ENCODE measurements at regions not wholly inside any gene's neighbourhood (a gene's known extent, or its start where the extent isn't known, plus 50 kb on each side); places are given as distances from the start of the nearest gene placed in this dataset.

- Histone ChIP-seq H3K4me2 (no peak overlapping the region), H3K27ac (no peak overlapping the region), H3K36me3 (replicated peaks; ENCODE audit: insufficient read depth, low read depth) (no peaks in the 10 kb centered on the region), H4K20me1 (ENCODE audit: insufficient read depth, poor library complexity, severe bottlenecking) (no peaks in the 10 kb centered on the region), H3K27me3 (no peaks in the 10 kb centered on the region), H3K9me2 (replicated peaks; ENCODE audit: insufficient read depth) (no peaks in the 10 kb centered on the region), H3K4me1 (ENCODE audit: insufficient read depth) (peaks cover 9% of the 10 kb centered on the region), H3K79me2 (no peaks in the 10 kb centered on the region), H3K4me3 (no peak overlapping the region), H2AFZ (no peak overlapping the region), H3K9me3 (ENCODE audit: low read depth) (no peaks in the 10 kb centered on the region)
- DNase-seq (ENCODE audit: low spot score): no peak
- WGBS (ENCODE audit: low lambda C conversion rate, missing lambda C conversion rate): 82% methylated on average over 8 of the region's 8 CpGs
- TF ChIP-seq EZH2 (IDR thresholded peaks at IDR 0.05; ENCODE audit: borderline replicate concordance): no peak
- no peak for TF ChIP-seq EZH2phosphoT487 (IDR thresholded peaks at IDR 0.05; ENCODE audit: low read depth, severe bottlenecking, unreplicated experiment)
Measured at GRCh38 chr15:79190093-79190492, 92.4 kb upstream of the ANKRD34C start.

GRCh38 chr15:79186616-79187015, 95.9 kb upstream of the ANKRD34C start:
- H3K79me2 ChIP-seq: no peaks in the 10 kb centered on the region
- DNase-seq (ENCODE audit: low spot score): no peak
- no peak overlapping the region for H3K27ac ChIP-seq
- H3K4me1 ChIP-seq (ENCODE audit: insufficient read depth): peaks cover 1% of the 10 kb centered on the region
- H4K20me1 ChIP-seq (ENCODE audit: insufficient read depth, poor library complexity, severe bottlenecking): no peaks in the 10 kb centered on the region
- no peaks in the 10 kb centered on the region for H3K9me3 ChIP-seq (ENCODE audit: low read depth)
- no peaks in the 10 kb centered on the region for H3K36me3 ChIP-seq (replicated peaks; ENCODE audit: insufficient read depth, low read depth)
- WGBS (ENCODE audit: low lambda C conversion rate, missing lambda C conversion rate): 86% methylated on average over 8 of the region's 8 CpGs
- no peaks in the 10 kb centered on the region for H3K9me2 ChIP-seq (replicated peaks; ENCODE audit: insufficient read depth)
- TF ChIP-seq EZH2 (IDR thresholded peaks at IDR 0.05; ENCODE audit: borderline replicate concordance): no peak
- no peak for TF ChIP-seq EZH2phosphoT487 (IDR thresholded peaks at IDR 0.05; ENCODE audit: low read depth, severe bottlenecking, unreplicated experiment)
- no peak for TF ChIP-seq CTCF (IDR thresholded peaks at IDR 0.05; ENCODE audit: poor library complexity)
- H2AFZ ChIP-seq: no peak overlapping the region
- H3K4me3 ChIP-seq: no peak overlapping the region
- H3K4me2 ChIP-seq: no peak overlapping the region
- no peaks in the 10 kb centered on the region for H3K27me3 ChIP-seq

- Histone ChIP-seq H2AFZ (no peak overlapping the region), H3K79me2 (no peaks in the 10 kb centered on the region), H3K9me3 (ENCODE audit: low read depth) (no peaks in the 10 kb centered on the region), H3K27ac (no peak overlapping the region), H4K20me1 (ENCODE audit: insufficient read depth, poor library complexity, severe bottlenecking) (no peaks in the 10 kb centered on the region), H3K27me3 (no peaks in the 10 kb centered on the region), H3K4me1 (ENCODE audit: insufficient read depth) (no peaks in the 10 kb centered on the region), H3K36me3 (replicated peaks; ENCODE audit: insufficient read depth, low read depth) (no peaks in the 10 kb centered on the region), H3K4me2 (no peak overlapping the region), H3K4me3 (no peak overlapping the region), H3K9me2 (replicated peaks; ENCODE audit: insufficient read depth) (no peaks in the 10 kb centered on the region)
- WGBS (ENCODE audit: low lambda C conversion rate, missing lambda C conversion rate): 93% methylated on average over 7 of the region's 7 CpGs
- TF ChIP-seq EZH2 (IDR thresholded peaks at IDR 0.05; ENCODE audit: borderline replicate concordance) (no peak), CTCF (IDR thresholded peaks at IDR 0.05; ENCODE audit: poor library complexity) (peak; percentile 15), EZH2phosphoT487 (IDR thresholded peaks at IDR 0.05; ENCODE audit: low read depth, severe bottlenecking, unreplicated experiment) (no peak)
- no peak for DNase-seq (ENCODE audit: low spot score)
Measured at GRCh38 chr15:79185199-79185598, 94.6 kb upstream of the RASGRF1 start.

GRCh38 chr15:79184465-79184892, 93.9 kb upstream of the RASGRF1 start:
- H3K79me2 ChIP-seq: no peaks in the 10 kb centered on the region
- 5% methylated on average over 4 of the region's 4 CpGs for WGBS (ENCODE audit: low lambda C conversion rate, missing lambda C conversion rate)
- no peaks in the 10 kb centered on the region for H3K36me3 ChIP-seq (replicated peaks; ENCODE audit: insufficient read depth, low read depth)
- no peak overlapping the region for H3K27ac ChIP-seq
- H4K20me1 ChIP-seq (ENCODE audit: insufficient read depth, poor library complexity, severe bottlenecking): no peaks in the 10 kb centered on the region
- no peaks in the 10 kb centered on the region for H3K27me3 ChIP-seq
- H3K4me1 ChIP-seq (ENCODE audit: insufficient read depth): peaks cover 3% of the 10 kb centered on the region
- H3K9me3 ChIP-seq (ENCODE audit: low read depth): no peaks in the 10 kb centered on the region
- no peak overlapping the region for H3K4me2 ChIP-seq
- H3K9me2 ChIP-seq (replicated peaks; ENCODE audit: insufficient read depth): no peaks in the 10 kb centered on the region
- DNase-seq (ENCODE audit: low spot score): peak; percentile 83
- TF ChIP-seq EZH2phosphoT487 (IDR thresholded peaks at IDR 0.05; ENCODE audit: low read depth, severe bottlenecking, unreplicated experiment): no peak
- TF ChIP-seq CTCF (IDR thresholded peaks at IDR 0.05; ENCODE audit: poor library complexity): peak; percentile 98
- no peak overlapping the region for H2AFZ ChIP-seq
- H3K4me3 ChIP-seq: no peak overlapping the region

Measured in hepatocyte (in vitro differentiated cells).